Endothelial cell of umbilical vein (primary cell): ENCODE measurements at regions not wholly inside any gene's neighbourhood (a gene's known extent, or its start where the extent isn't known, plus 50 kb on each side); places are given as distances from the start of the nearest gene placed in this dataset.

Experiments used
- BruUV-seq: library from RNA; stranded (reverse); fragments of 400-500 nt; replicated peaks from 2 replicates; lab custom pipeline; 2021; lab: Mats Ljungman, UMichigan
- CTCF ChIA-PET: fragments of 300-600, 350-600 bp; sonication (Branson Sonifier 250); formaldehyde crosslinking; loops from one replicate; lab custom pipeline; 2021; ENCODE audit warnings: antibody characterized with exemption, inconsistent platforms; lab: Charles Lee
- POLR2A ChIA-PET: fragments of 300-600, 350-600 bp; sonication (Branson Sonifier 250); formaldehyde crosslinking; loops from one replicate; lab custom pipeline; 2021; ENCODE audit warnings: antibody characterized with exemption, inconsistent platforms; lab: Charles Lee
- DNase-seq: peaks from one replicate; pipeline ENCODE4 v3.0.0-alpha.2; 2011; ENCODE audit warnings: low read depth, low spot score
- FAIRE-seq: peaks from 2 replicates; lab custom pipeline; 2011; peaks lifted over from hg19 to GRCh38; lab: Jason Lieb, UNC
- H2AFZ ChIP-seq: 2 replicates; pipeline ENCODE4 v1.6.0; 2012; ENCODE audit warnings: low read depth, low read length, control low read depth, inconsistent platforms
- H3K27ac ChIP-seq: 2 replicates; pipeline ENCODE4 v1.5.1; 2011; ENCODE audit warnings: low read depth, mild to moderate bottlenecking, control low read depth, low read length, moderate library complexity; ENCODE audit not compliant: insufficient read depth
- H3K27me3 ChIP-seq, 2 experiments: 2 replicates each; pipeline versions ENCODE4 v1.6.0 to v1.6.1; 2011; ENCODE audit warnings: low read length in 2 of 2, mixed read lengths in 1 of 2; ENCODE audit not compliant: control insufficient read depth in 2 of 2, insufficient read depth in 2 of 2
- H3K36me3 ChIP-seq, 2 experiments: 2 replicates in 1 of 2; 3 replicates in 1 of 2; pipeline ENCODE4 v1.5.1; 2011; ENCODE audit warnings: low read length in 2 of 2, mild to moderate bottlenecking in 1 of 2, moderate library complexity in 1 of 2; ENCODE audit not compliant: control insufficient read depth in 2 of 2, insufficient read depth in 2 of 2; ENCODE audit errors: extremely low read depth in 1 of 2
- H3K4me1 ChIP-seq: 3 replicates; pipeline ENCODE4 v1.5.1; 2011; ENCODE audit warnings: mild to moderate bottlenecking, low read length; ENCODE audit not compliant: control insufficient read depth, insufficient read depth; ENCODE audit errors: extremely low read depth
- H3K4me2 ChIP-seq: 2 replicates; pipeline ENCODE4 v1.6.1; 2011; ENCODE audit warnings: low read length, control low read depth, mixed read lengths; ENCODE audit not compliant: insufficient read depth
- H3K4me3 ChIP-seq, 3 experiments: fragments of 200-600 bp in 1 of 3; sonication (generic), shearing (Covaris generic) in 1 of 3; replicated peaks in 1 of 3; 2 replicates each; pipeline ENCODE4 v1.5.1; 2011 to 2016; ENCODE audit warnings: control low read depth in 3 of 3, low read length in 3 of 3, mild to moderate bottlenecking in 2 of 3, inconsistent platforms in 1 of 3, low read depth in 1 of 3, moderate library complexity in 1 of 3; ENCODE audit not compliant: insufficient read depth in 1 of 3
- H3K79me2 ChIP-seq: 2 replicates; pipeline ENCODE4 v1.6.0; 2012; ENCODE audit warnings: low read length, inconsistent platforms; ENCODE audit not compliant: control insufficient read depth, insufficient read depth
- H3K9ac ChIP-seq: replicated peaks from 2 replicates; pipeline ENCODE3; 2011; ENCODE audit warnings: low read length, control low read depth; ENCODE audit not compliant: insufficient read depth; ENCODE audit errors: extremely low read depth
- H3K9me1 ChIP-seq: replicated peaks from 3 replicates; pipeline ENCODE4 v1.6.0; 2011; ENCODE audit warnings: mild to moderate bottlenecking, low read length; ENCODE audit not compliant: control insufficient read depth, insufficient read depth; ENCODE audit errors: extremely low read depth
- H3K9me3 ChIP-seq: replicated peaks from 2 replicates; pipeline ENCODE4 v1.5.1; 2012; ENCODE audit warnings: low read length, inconsistent platforms; ENCODE audit not compliant: control insufficient read depth, insufficient read depth
- H4K20me1 ChIP-seq: replicated peaks from 2 replicates; pipeline ENCODE3; 2011; ENCODE audit warnings: mild to moderate bottlenecking, low read length; ENCODE audit not compliant: control insufficient read depth, insufficient read depth; ENCODE audit errors: extremely low read depth
- CTCF ChIP-seq, 2 donors: IDR thresholded peaks; 1 replicate in 1 of 2; 2 replicates in 1 of 2; pipeline ENCODE4 v1.5.1; 2011; ENCODE audit warnings: low read length in 2 of 2, mild to moderate bottlenecking in 2 of 2, moderate library complexity in 2 of 2, control low read depth in 1 of 2, inconsistent platforms in 1 of 2, low read depth in 1 of 2; ENCODE audit not compliant: insufficient read depth in 1 of 2; ENCODE audit errors: extremely low read depth in 1 of 2
- EZH2 ChIP-seq: IDR thresholded peaks from 2 replicates; pipeline ENCODE4 v1.6.1; 2012; ENCODE audit warnings: borderline replicate concordance, low read depth, mild to moderate bottlenecking, moderate library complexity, low read length, inconsistent platforms; ENCODE audit not compliant: severe bottlenecking
- FOS ChIP-seq: IDR thresholded peaks from 2 replicates; pipeline ENCODE4 v1.6.1; 2011; ENCODE audit warnings: mild to moderate bottlenecking, low read length, moderate library complexity, borderline replicate concordance; ENCODE audit not compliant: insufficient read depth
- GATA2 ChIP-seq: IDR thresholded peaks from 2 replicates; pipeline ENCODE4 v1.7.0; 2011; ENCODE audit warnings: low read depth, mild to moderate bottlenecking, moderate library complexity, mixed read lengths, low read length; ENCODE audit not compliant: insufficient read length, insufficient read depth
- JUN ChIP-seq: IDR thresholded peaks from 2 replicates; pipeline ENCODE4 v1.6.1; 2011; ENCODE audit warnings: borderline replicate concordance, low read depth; ENCODE audit not compliant: insufficient read length, insufficient read depth
- MAX ChIP-seq: IDR thresholded peaks from 2 replicates; pipeline ENCODE4 v1.6.1; 2011; ENCODE audit not compliant: insufficient read depth, insufficient read length
- MYC ChIP-seq: IDR thresholded peaks from one replicate; pipeline ENCODE4 v1.6.1; 2011; ENCODE audit warnings: mild to moderate bottlenecking, low read depth, low read length
- POLR2A ChIP-seq: IDR thresholded peaks from 2 replicates; pipeline ENCODE4 v1.6.1; 2012; ENCODE audit warnings: low read depth, mild to moderate bottlenecking, control low read depth, low read length
- POLR2AphosphoS5 ChIP-seq: IDR thresholded peaks from 2 replicates; pipeline ENCODE4 v1.6.1; 2012; ENCODE audit warnings: low read depth, mild to moderate bottlenecking, control low read depth, low read length, moderate library complexity; ENCODE audit not compliant: insufficient read depth
- dilution Hi-C: fragments of 300-500 bp; cut with MboI; formaldehyde crosslinking; loops from one replicate; pipeline ENCODE4 v1.15.0; 2019; ENCODE audit warnings: low sequenced_read_pairs; ENCODE audit not compliant: extremely low pct_ligation_motif_present
- intact Hi-C: fragments of 100-400 bp; cut with micrococcal nuclease; formaldehyde crosslinking; loops from one replicate; pipeline ENCODE4 v1.10.0; 2022

- ChIA-PET POLR2A (no interaction called here), CTCF (no interaction called here)
- Histone ChIP-seq H3K4me2 (no peak overlapping the region), H2AFZ (no peak overlapping the region), H3K9me1 (no peaks in the 10 kb centered on the region), H3K9me3 (no peaks in the 10 kb centered on the region), H3K4me3 (no peak overlapping the region), H4K20me1 (no peaks in the 10 kb centered on the region), H3K27ac (no peak overlapping the region), H3K27me3 (peaks cover 11 to 18% of the 10 kb centered on the region in 2 experiments), H3K4me1 (peaks cover 21% of the 10 kb centered on the region), H3K79me2 (no peaks in the 10 kb centered on the region), H3K9ac (no peak overlapping the region), H3K36me3 (no peaks in the 10 kb centered on the region)
- intact Hi-C loops = loop anchor here (10.0 kb wide), 1 partner anchor 156 kb away; no protein-coding TSS in a partner anchor
- BruUV-seq = no TSS peak
- no peak for DNase-seq
- TF ChIP-seq POLR2AphosphoS5 = no peak
- no peak for TF ChIP-seq CTCF (IDR thresholded peaks at IDR 0.05; ENCODE audit: extremely low read depth in 1 of 2, insufficient read depth in 1 of 2, low read depth in 1 of 2, low read length in 2 of 2)
- TF ChIP-seq POLR2A = no peak
- no peak for TF ChIP-seq MYC
- TF ChIP-seq JUN = no peak
- TF ChIP-seq GATA2 = no peak
- TF ChIP-seq EZH2 = no peak
- no peak for TF ChIP-seq FOS
- no peak for TF ChIP-seq MAX
- dilution Hi-C loops = no loop called here
- FAIRE-seq = no peak
Observed at GRCh38 chr2:15758848-15759247, 167.2 kb downstream of the DDX1 start.
